ENCODE measurements at regions not wholly inside any gene's neighbourhood (a gene's known extent, or its start where the extent isn't known, plus 50 kb on each side); places are given as distances from the start of the nearest gene placed in this dataset.

- Histone ChIP-seq H3K36me3 (ENCODE audit: control insufficient read depth in 4 of 4, insufficient read depth in 3 of 4, low read depth in 1 of 4, low read length in 3 of 4) (no peaks in the 10 kb centered on the region), H3K4me1 (ENCODE audit: control insufficient read depth in 4 of 4, insufficient read depth in 4 of 4, low read length in 3 of 4) (peaks cover 2 to 13% (median 6%) of the 10 kb centered on the region in 4 donors), H3K27me3 (ENCODE audit: control insufficient read depth in 4 of 4, insufficient read depth in 4 of 4, low read length in 3 of 4) (no peaks in the 10 kb centered on the region), H3K4me3 (ENCODE audit: low read depth in 1 of 3, low read length in 3 of 3) (no peak overlapping the region), H3K27ac (ENCODE audit: low read depth in 1 of 2, low read length in 2 of 2) (no peak overlapping the region), H3K9me3 (ENCODE audit: control insufficient read depth in 4 of 4, low read length in 3 of 4) (no peaks in the 10 kb centered on the region), H3K9ac (ENCODE audit: low read depth in 1 of 2, low read length in 2 of 2) (no peak overlapping the region)
- TF ChIP-seq ZBTB33 (IDR thresholded peaks at IDR 0.05) (no peak), RXRA (IDR thresholded peaks at IDR 0.05) (no peak), RAD21 (IDR thresholded peaks at IDR 0.05) (no peak), HNF4A (conservative IDR thresholded peaks at IDR 0.05) (no peak), GABPA (IDR thresholded peaks at IDR 0.05 in 1 of 2, conservative IDR thresholded peaks at IDR 0.05 in 1 of 2) (no peak), JUND (IDR thresholded peaks at IDR 0.05) (no peak), EGR1 (IDR thresholded peaks at IDR 0.05; ENCODE audit: low read depth in 2 of 2) (no peak), NR2F2 (IDR thresholded peaks at IDR 0.05) (no peak), REST (IDR thresholded peaks at IDR 0.05) (no peak), CTCF (IDR thresholded peaks at IDR 0.05; ENCODE audit: low read depth, low read length, missing input control) (no peak), FOXA2 (IDR thresholded peaks at IDR 0.05) (no peak), YY1 (IDR thresholded peaks at IDR 0.05) (no peak), HNF4G (IDR thresholded peaks at IDR 0.05) (no peak), TAF1 (conservative IDR thresholded peaks at IDR 0.05) (no peak), ATF3 (IDR thresholded peaks at IDR 0.05) (no peak), FOXA1 (IDR thresholded peaks at IDR 0.05) (no peak), SP1 (IDR thresholded peaks at IDR 0.05) (no peak), MAX (IDR thresholded peaks at IDR 0.05) (no peak)
- no peak for DNase-seq (ENCODE audit: low spot score)
- WGBS, result 83% methylated on average over 14 of the region's 14 CpGs
Measured at GRCh38 chr2:128536925-128537620, 218.4 kb upstream of the HS6ST1 start.

Measured in liver (tissue), 8 donors.